ENCODE measurements at regions not wholly inside any gene's neighbourhood (a gene's known extent, or its start where the extent isn't known, plus 50 kb on each side); places are given as distances from the start of the nearest gene placed in this dataset.

DNA sequence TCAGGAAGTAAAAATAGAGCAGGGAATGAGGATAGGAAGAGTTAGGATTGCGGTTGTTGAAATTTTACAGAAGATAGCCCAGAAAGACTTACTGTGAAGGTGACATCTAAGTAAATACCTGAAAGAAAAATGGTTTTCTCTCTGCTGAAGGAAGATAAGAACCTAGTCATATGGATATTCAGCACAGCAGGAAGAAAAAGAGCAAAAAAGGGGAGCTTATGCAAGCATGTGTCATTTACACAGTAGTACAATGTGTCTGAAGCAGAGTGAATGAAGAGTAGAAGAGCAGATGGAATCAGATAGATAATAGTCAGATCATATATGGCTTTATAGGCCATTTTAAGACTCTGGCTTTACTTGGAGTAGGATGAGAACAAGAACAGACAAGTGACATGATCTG is 126.9 kb upstream of the TENT5D start:
- Histone ChIP-seq H3K27me3 (ENCODE audit: control insufficient read depth, insufficient read depth, low read length) (no peaks in the 10 kb centered on the region), H3K4me1 (ENCODE audit: control insufficient read depth, insufficient read depth, low read length) (no peaks in the 10 kb centered on the region), H3K9me3 (ENCODE audit: control insufficient read depth, insufficient read depth, low read depth, low read length) (no peaks in the 10 kb centered on the region; the same call in 1 of the 2 replicates), H3K9ac (ENCODE audit: low read length) (no peak overlapping the region), H3K27ac (ENCODE audit: low read depth, low read length) (no peak overlapping the region), H3K4me3 (ENCODE audit: low read depth, low read length) (no peak overlapping the region), H3K36me3 (ENCODE audit: control insufficient read depth, insufficient read depth, low read length) (no peaks in the 10 kb centered on the region)

DNA sequence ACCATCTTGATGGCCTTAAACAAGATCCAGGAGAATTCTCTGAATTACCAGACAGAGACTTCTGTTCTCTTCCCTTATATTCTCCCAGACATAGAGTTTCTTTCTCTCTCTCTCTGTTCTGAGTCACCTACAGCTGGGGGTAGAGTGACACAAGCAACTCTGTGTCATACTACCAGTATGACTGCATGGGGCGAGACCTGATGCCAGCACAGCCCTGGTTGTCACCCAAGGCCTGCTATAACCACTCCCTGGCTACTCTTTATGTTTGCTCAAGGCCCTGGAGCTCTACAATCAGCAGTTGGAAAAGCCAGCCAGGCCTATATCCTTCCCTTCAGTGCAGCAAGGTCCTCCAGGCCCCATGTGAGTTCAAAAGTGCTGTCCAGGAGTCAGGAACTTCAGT is 114.2 kb upstream of the TENT5D start:
- no peaks in the 10 kb centered on the region for H3K4me1 ChIP-seq (ENCODE audit: control insufficient read depth, insufficient read depth, low read length)
- no peaks in the 10 kb centered on the region for H3K36me3 ChIP-seq (ENCODE audit: control insufficient read depth, insufficient read depth, low read length)
- no peaks in the 10 kb centered on the region for H3K27me3 ChIP-seq (ENCODE audit: control insufficient read depth, insufficient read depth, low read length)
- H3K27ac ChIP-seq (ENCODE audit: low read depth, low read length): no peak overlapping the region
- peaks cover 9% of the 10 kb centered on the region; the same call in 1 of the 2 replicates for H3K9me3 ChIP-seq (ENCODE audit: control insufficient read depth, insufficient read depth, low read depth, low read length)
- no peak overlapping the region for H3K4me3 ChIP-seq (ENCODE audit: low read depth, low read length)
- H3K9ac ChIP-seq (ENCODE audit: low read length): no peak overlapping the region

DNA sequence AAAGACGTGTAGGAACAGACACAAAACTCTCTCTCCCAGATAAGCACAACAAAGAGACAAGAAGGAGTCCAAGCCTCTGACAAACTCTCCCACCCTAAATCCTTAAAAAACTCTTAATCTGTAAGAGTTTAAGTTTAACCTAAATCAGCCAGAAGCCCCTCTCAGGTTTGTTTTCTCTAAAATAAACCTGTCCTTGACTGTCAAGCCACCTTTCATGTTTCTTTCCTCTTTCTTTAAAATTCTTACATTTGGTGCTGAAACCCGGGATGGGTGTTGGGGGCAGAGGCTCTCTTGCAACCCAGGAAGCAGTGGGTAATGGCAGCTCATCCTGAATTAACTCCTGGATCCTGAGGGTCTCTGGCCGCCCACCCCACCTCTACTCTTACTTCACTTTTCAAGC is 107.8 kb upstream of the TENT5D start:
- no peak overlapping the region for H3K27ac ChIP-seq (ENCODE audit: low read depth, low read length)
- no peaks in the 10 kb centered on the region for H3K36me3 ChIP-seq (ENCODE audit: control insufficient read depth, insufficient read depth, low read length)
- peaks cover 19% of the 10 kb centered on the region for H3K9me3 ChIP-seq (ENCODE audit: control insufficient read depth, insufficient read depth, low read depth, low read length)
- H3K27me3 ChIP-seq (ENCODE audit: control insufficient read depth, insufficient read depth, low read length): no peaks in the 10 kb centered on the region
- H3K4me1 ChIP-seq (ENCODE audit: control insufficient read depth, insufficient read depth, low read length): no peaks in the 10 kb centered on the region
- H3K9ac ChIP-seq (ENCODE audit: low read length): no peak overlapping the region
- H3K4me3 ChIP-seq (ENCODE audit: low read depth, low read length): no peak overlapping the region

DNA sequence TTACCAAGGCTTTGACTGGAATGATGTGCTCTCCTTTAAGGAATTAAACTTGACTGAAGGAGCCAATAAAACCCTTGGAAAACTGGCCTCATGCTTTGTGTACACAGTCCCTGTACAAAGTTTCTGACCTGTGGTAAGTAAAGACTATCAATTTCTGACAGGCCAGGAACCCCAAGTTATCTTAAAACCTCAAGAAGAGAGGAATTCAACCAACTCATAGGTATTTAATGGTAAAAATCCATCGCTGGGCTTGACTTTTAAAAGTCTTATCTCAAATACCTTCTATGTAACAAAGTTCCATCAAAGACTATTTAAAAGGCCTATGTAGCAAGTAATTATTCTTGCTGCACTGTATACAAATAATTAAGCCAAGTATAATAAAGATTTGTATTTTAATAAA is 103.7 kb upstream of the TENT5D start:
- H3K27me3 ChIP-seq (ENCODE audit: control insufficient read depth, insufficient read depth, low read length): no peaks in the 10 kb centered on the region
- no peaks in the 10 kb centered on the region for H3K36me3 ChIP-seq (ENCODE audit: control insufficient read depth, insufficient read depth, low read length)
- H3K4me3 ChIP-seq (ENCODE audit: low read depth, low read length): no peak overlapping the region
- H3K9ac ChIP-seq (ENCODE audit: low read length): no peak overlapping the region
- H3K4me1 ChIP-seq (ENCODE audit: control insufficient read depth, insufficient read depth, low read length): no peaks in the 10 kb centered on the region
- H3K9me3 ChIP-seq (ENCODE audit: control insufficient read depth, insufficient read depth, low read depth, low read length): peaks cover 32% of the 10 kb centered on the region
- no peak overlapping the region for H3K27ac ChIP-seq (ENCODE audit: low read depth, low read length)

DNA sequence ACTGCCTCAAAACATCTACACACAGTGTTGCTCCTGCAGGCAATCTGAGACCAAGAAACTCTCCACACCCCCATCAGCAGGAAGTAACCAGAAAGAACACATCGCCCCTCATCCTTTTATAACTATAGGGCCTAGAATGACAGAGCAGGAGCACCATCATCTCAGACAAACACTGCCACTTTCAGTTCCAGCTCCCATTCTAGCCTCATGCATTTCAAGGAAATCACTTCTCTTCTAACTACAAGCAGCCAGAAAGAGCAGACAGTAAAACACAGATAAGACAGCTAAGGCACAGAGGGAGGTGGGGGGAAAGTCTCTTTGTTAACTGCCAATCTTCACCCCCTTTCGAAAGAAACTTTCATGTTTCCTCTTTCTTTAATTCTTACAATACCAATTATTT is 102.6 kb upstream of the TENT5D start:
- no peaks in the 10 kb centered on the region for H3K36me3 ChIP-seq (ENCODE audit: control insufficient read depth, insufficient read depth, low read length)
- no peaks in the 10 kb centered on the region for H3K4me1 ChIP-seq (ENCODE audit: control insufficient read depth, insufficient read depth, low read length)
- H3K9ac ChIP-seq (ENCODE audit: low read length): no peak overlapping the region
- H3K27ac ChIP-seq (ENCODE audit: low read depth, low read length): no peak overlapping the region
- peaks cover 28% of the 10 kb centered on the region for H3K9me3 ChIP-seq (ENCODE audit: control insufficient read depth, insufficient read depth, low read depth, low read length)
- H3K27me3 ChIP-seq (ENCODE audit: control insufficient read depth, insufficient read depth, low read length): no peaks in the 10 kb centered on the region
- no peak overlapping the region for H3K4me3 ChIP-seq (ENCODE audit: low read depth, low read length)

DNA sequence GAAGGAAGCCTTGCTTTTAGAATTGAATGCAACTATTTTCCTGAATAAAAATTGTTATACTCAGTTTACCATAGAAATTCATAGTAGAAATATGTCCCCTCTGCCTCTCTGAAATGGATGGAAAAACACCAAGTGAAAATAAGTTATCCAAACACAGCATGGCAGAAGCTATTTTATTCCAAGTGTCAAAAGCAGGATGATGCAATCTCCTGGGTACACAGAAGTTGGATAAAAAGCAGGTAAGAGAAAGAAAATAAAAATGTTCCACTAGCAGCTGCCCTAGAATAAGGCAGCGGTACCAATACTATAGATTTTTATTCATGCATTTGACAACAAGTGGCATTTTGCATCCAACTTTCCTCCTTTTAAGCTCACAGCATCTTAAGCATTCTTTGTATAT is 89.0 kb upstream of the TENT5D start:
- H3K4me3 ChIP-seq (ENCODE audit: low read depth, low read length): no peak overlapping the region
- H3K36me3 ChIP-seq (ENCODE audit: control insufficient read depth, insufficient read depth, low read length): no peaks in the 10 kb centered on the region
- no peaks in the 10 kb centered on the region for H3K4me1 ChIP-seq (ENCODE audit: control insufficient read depth, insufficient read depth, low read length)
- H3K27me3 ChIP-seq (ENCODE audit: control insufficient read depth, insufficient read depth, low read length): no peaks in the 10 kb centered on the region
- no peaks in the 10 kb centered on the region for H3K9me3 ChIP-seq (ENCODE audit: control insufficient read depth, insufficient read depth, low read depth, low read length)
- H3K9ac ChIP-seq (ENCODE audit: low read length): no peak overlapping the region
- H3K27ac ChIP-seq (ENCODE audit: low read depth, low read length): no peak overlapping the region

DNA sequence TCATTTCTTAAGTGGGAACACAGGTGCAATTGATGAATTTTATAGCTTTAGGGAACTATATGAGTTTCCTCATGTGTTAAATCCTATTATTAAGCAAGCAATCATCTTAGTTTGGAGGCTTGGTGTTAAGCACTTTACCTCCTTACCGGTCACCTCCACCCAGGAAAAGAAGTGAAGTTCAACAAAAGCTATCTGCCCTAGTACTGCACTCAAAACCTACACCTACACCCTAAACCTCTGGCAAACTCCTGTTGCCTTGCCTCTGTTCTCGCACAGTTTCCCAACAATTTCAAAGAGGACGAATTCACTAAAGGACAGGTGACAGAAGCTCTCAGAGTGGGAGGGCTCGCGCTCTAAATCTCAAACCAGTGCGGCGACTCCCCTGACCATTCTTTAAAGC is 85.7 kb upstream of the TENT5D start:
- H3K4me1 ChIP-seq (ENCODE audit: control insufficient read depth, insufficient read depth, low read length): no peaks in the 10 kb centered on the region
- H3K4me3 ChIP-seq (ENCODE audit: low read depth, low read length): peak overlapping the region; percentile 71
- H3K27ac ChIP-seq (ENCODE audit: low read depth, low read length): no peak overlapping the region
- no peaks in the 10 kb centered on the region for H3K27me3 ChIP-seq (ENCODE audit: control insufficient read depth, insufficient read depth, low read length)
- no peaks in the 10 kb centered on the region for H3K9me3 ChIP-seq (ENCODE audit: control insufficient read depth, insufficient read depth, low read depth, low read length)
- H3K36me3 ChIP-seq (ENCODE audit: control insufficient read depth, insufficient read depth, low read length): no peaks in the 10 kb centered on the region
- peak overlapping the region; percentile 24 for H3K9ac ChIP-seq (ENCODE audit: low read length)

DNA sequence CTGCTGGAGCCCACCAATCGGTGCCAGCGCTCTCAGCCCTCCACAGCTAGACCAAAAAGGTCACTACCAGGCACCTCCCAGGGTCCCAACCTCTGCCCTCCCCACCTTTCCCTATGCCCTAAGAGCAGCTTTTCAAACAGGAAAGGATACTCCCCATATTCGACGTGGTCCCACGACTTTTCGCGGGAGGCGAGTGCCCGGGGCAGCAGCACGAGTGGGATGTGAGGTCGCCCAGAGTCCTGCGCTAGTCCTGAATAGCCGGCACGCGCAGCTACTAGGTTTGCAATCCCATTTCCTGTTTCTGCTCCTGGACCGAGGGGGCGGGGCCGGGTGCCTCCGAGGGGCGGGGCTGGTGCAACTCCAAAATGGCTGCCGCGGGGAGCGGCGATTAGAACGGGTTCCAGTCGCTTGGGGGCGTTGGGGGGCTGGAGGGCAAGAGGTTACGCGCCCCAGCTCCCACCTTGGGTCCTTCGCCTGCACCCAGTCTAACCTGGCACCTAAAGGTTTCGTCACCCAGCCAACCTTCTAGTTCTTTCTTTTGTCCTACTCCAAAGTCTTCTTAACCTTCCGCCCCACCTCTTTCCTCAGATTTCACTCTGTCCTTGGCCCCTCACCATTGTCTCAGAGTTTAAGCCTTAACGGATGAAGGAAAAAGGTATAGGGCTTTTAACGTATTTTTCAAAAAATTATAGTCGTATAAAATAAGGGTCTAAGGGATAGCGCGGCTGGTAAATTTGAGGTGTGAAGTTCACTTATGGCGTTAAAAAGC is 85.0 kb upstream of the TENT5D start:
- Histone ChIP-seq H3K4me3 (ENCODE audit: low read depth, low read length) (peak overlapping the region; percentile 71), H3K27me3 (ENCODE audit: control insufficient read depth, insufficient read depth, low read length) (no peaks in the 10 kb centered on the region), H3K9me3 (ENCODE audit: control insufficient read depth, insufficient read depth, low read depth, low read length) (no peaks in the 10 kb centered on the region), H3K9ac (ENCODE audit: low read length) (peak overlapping the region; percentile 73), H3K4me1 (ENCODE audit: control insufficient read depth, insufficient read depth, low read length) (no peaks in the 10 kb centered on the region), H3K27ac (ENCODE audit: low read depth, low read length) (peak overlapping the region; percentile 41; the same call in 1 of the 2 replicates), H3K36me3 (ENCODE audit: control insufficient read depth, insufficient read depth, low read length) (no peaks in the 10 kb centered on the region)

DNA sequence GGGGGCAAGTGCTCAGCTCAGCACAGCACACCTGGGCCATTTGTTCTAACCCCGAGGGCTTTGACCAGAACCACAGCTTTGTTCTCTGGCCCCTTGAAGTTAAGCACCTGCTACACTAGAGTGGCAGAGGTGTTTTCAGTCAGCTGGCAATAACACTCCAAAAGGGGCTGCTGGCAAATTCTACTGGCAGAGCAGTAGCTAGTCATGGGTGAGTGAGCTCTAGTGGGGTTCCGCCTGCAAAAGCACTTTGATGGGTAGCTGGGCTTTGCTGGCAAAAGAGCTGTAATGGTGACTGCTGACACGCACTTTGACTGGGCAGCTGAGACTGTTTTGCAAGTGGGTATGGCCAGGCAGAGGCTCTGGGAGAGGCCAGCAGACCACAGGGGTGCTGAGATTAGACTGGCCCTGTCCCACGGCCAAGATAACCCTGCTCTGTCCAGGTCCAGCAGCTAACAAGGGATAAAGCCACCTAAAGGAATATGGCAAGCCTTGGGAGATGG is 65.2 kb upstream of the TENT5D start:
- Histone ChIP-seq H3K4me3 (ENCODE audit: low read depth, low read length) (no peak overlapping the region), H3K9ac (ENCODE audit: low read length) (no peak overlapping the region), H3K36me3 (ENCODE audit: control insufficient read depth, insufficient read depth, low read length) (no peaks in the 10 kb centered on the region), H3K9me3 (ENCODE audit: control insufficient read depth, insufficient read depth, low read depth, low read length) (peaks cover 16% of the 10 kb centered on the region; the same call in 1 of the 2 replicates), H3K27me3 (ENCODE audit: control insufficient read depth, insufficient read depth, low read length) (no peaks in the 10 kb centered on the region), H3K4me1 (ENCODE audit: control insufficient read depth, insufficient read depth, low read length) (no peaks in the 10 kb centered on the region), H3K27ac (ENCODE audit: low read depth, low read length) (no peak overlapping the region)
